IgD-negative memory B cell (primary cell): ENCODE measurements at regions not wholly inside any gene's neighbourhood (a gene's known extent, or its start where the extent isn't known, plus 50 kb on each side); places are given as distances from the start of the nearest gene placed in this dataset.

Source experiments
- H3K27ac Mint-ChIP-seq, 3 donors: one replicate each; pipeline ENCODE4 v1.8.0; 2020 to 2022; ENCODE audit warnings: mild to moderate bottlenecking in 3 of 3, mixed read lengths in 3 of 3, moderate library complexity in 1 of 3
- H3K27me3 Mint-ChIP-seq: one replicate; pipeline ENCODE4 v1.8.0; 2021; ENCODE audit warnings: mixed read lengths
- H3K36me3 Mint-ChIP-seq: one replicate; pipeline ENCODE4 v1.8.0; 2020; ENCODE audit warnings: mild to moderate bottlenecking, mixed read lengths
- H3K4me1 Mint-ChIP-seq, 3 donors: one replicate each; pipeline ENCODE4 v1.8.0; 2020 to 2022; ENCODE audit warnings: mixed read lengths in 3 of 3, mild to moderate bottlenecking in 1 of 3
- H3K4me3 Mint-ChIP-seq, 4 donors: one replicate each; pipeline ENCODE4 v1.8.0; 2020 to 2022; ENCODE audit warnings: mild to moderate bottlenecking in 4 of 4, mixed read lengths in 4 of 4, moderate library complexity in 3 of 4
- H3K9me3 Mint-ChIP-seq, 3 donors: one replicate each; pipeline ENCODE4 v1.8.0; 2020 to 2021; ENCODE audit warnings: mixed read lengths in 3 of 3, mild to moderate bottlenecking in 1 of 3

GRCh38 chr10:83957168-83957947 is 182.0 kb upstream of the GHITM start:
- Mint-ChIP-seq H3K27ac (no peak overlapping the region), H3K9me3 (no peaks in the 10 kb centered on the region), H3K4me1 (no peaks in the 10 kb centered on the region), H3K4me3 (no peak overlapping the region), H3K36me3 (no peaks in the 10 kb centered on the region), H3K27me3 (no peaks in the 10 kb centered on the region)

GRCh38 chr10:83959328-83959727 is 180.0 kb upstream of the GHITM start:
- H3K27ac Mint-ChIP-seq, result no peak overlapping the region
- H3K4me1 Mint-ChIP-seq, result no peaks in the 10 kb centered on the region
- H3K27me3 Mint-ChIP-seq, result no peaks in the 10 kb centered on the region
- no peaks in the 10 kb centered on the region for H3K9me3 Mint-ChIP-seq
- no peak overlapping the region for H3K4me3 Mint-ChIP-seq
- H3K36me3 Mint-ChIP-seq, result no peaks in the 10 kb centered on the region

- Mint-ChIP-seq H3K27me3 (no peaks in the 10 kb centered on the region), H3K9me3 (no peaks in the 10 kb centered on the region), H3K27ac (no peak overlapping the region), H3K36me3 (no peaks in the 10 kb centered on the region), H3K4me3 (no peak overlapping the region), H3K4me1 (no peaks in the 10 kb centered on the region)
Measured at GRCh38 chr10:83960125-83960524, 179.2 kb upstream of the GHITM start.

GRCh38 chr10:83961620-83962019 is 177.7 kb upstream of the GHITM start:
- H3K4me1 Mint-ChIP-seq, result no peaks in the 10 kb centered on the region
- H3K4me3 Mint-ChIP-seq, result no peak overlapping the region
- H3K36me3 Mint-ChIP-seq, result no peaks in the 10 kb centered on the region
- H3K27ac Mint-ChIP-seq, result no peak overlapping the region
- no peaks in the 10 kb centered on the region for H3K9me3 Mint-ChIP-seq
- H3K27me3 Mint-ChIP-seq, result no peaks in the 10 kb centered on the region

- Mint-ChIP-seq H3K4me1 (no peaks in the 10 kb centered on the region), H3K27me3 (no peaks in the 10 kb centered on the region), H3K27ac (no peak overlapping the region), H3K4me3 (no peak overlapping the region), H3K9me3 (peaks cover 0 to 2% (median 0%) of the 10 kb centered on the region in 3 donors), H3K36me3 (no peaks in the 10 kb centered on the region)
Measured at GRCh38 chr10:83963446-83963845, 175.9 kb upstream of the GHITM start.

GRCh38 chr10:83965473-83965872 is 173.8 kb upstream of the GHITM start:
- H3K36me3 Mint-ChIP-seq, result no peaks in the 10 kb centered on the region
- H3K4me3 Mint-ChIP-seq, result no peak overlapping the region
- no peaks in the 10 kb centered on the region for H3K27me3 Mint-ChIP-seq
- H3K27ac Mint-ChIP-seq, result no peak overlapping the region
- peaks cover 0 to 2% (median 0%) of the 10 kb centered on the region in 3 donors for H3K9me3 Mint-ChIP-seq
- no peaks in the 10 kb centered on the region for H3K4me1 Mint-ChIP-seq

- H3K9me3 Mint-ChIP-seq, result peaks cover 0 to 2% (median 0%) of the 10 kb centered on the region in 3 donors
- no peaks in the 10 kb centered on the region for H3K4me1 Mint-ChIP-seq
- H3K36me3 Mint-ChIP-seq, result no peaks in the 10 kb centered on the region
- no peak overlapping the region for H3K4me3 Mint-ChIP-seq
- H3K27ac Mint-ChIP-seq, result peak overlapping the region in 1 of 3 donors; percentile 21
- H3K27me3 Mint-ChIP-seq, result no peaks in the 10 kb centered on the region
Measured at GRCh38 chr10:83968052-83968451, 171.3 kb upstream of the GHITM start.

- H3K27me3 Mint-ChIP-seq, result peaks cover 2% of the 10 kb centered on the region
- peaks cover 0 to 5% (median 0%) of the 10 kb centered on the region in 3 donors for H3K9me3 Mint-ChIP-seq
- H3K4me3 Mint-ChIP-seq, result no peak overlapping the region
- no peak overlapping the region for H3K27ac Mint-ChIP-seq
- H3K36me3 Mint-ChIP-seq, result no peaks in the 10 kb centered on the region
- no peaks in the 10 kb centered on the region for H3K4me1 Mint-ChIP-seq
Measured at GRCh38 chr10:83978681-83979383, 160.5 kb upstream of the GHITM start.

- Mint-ChIP-seq H3K4me3 (no peak overlapping the region), H3K4me1 (no peaks in the 10 kb centered on the region), H3K27me3 (peaks cover 7% of the 10 kb centered on the region), H3K27ac (no peak overlapping the region), H3K9me3 (peaks cover 0 to 2% (median 0%) of the 10 kb centered on the region in 3 donors), H3K36me3 (no peaks in the 10 kb centered on the region)
Measured at GRCh38 chr10:83982812-83983211, 156.5 kb upstream of the GHITM start.

- Mint-ChIP-seq H3K36me3 (no peaks in the 10 kb centered on the region), H3K27me3 (peaks cover 7% of the 10 kb centered on the region), H3K4me3 (no peak overlapping the region), H3K27ac (peak overlapping the region in 1 of 3 donors; percentile 48), H3K9me3 (peaks cover 0 to 2% (median 0%) of the 10 kb centered on the region in 3 donors), H3K4me1 (no peaks in the 10 kb centered on the region)
Measured at GRCh38 chr10:83983578-83984255, 155.6 kb upstream of the GHITM start.

- no peak overlapping the region for H3K27ac Mint-ChIP-seq
- H3K4me3 Mint-ChIP-seq, result no peak overlapping the region
- peaks cover 0 to 2% (median 0%) of the 10 kb centered on the region in 3 donors for H3K9me3 Mint-ChIP-seq
- H3K27me3 Mint-ChIP-seq, result peaks cover 7% of the 10 kb centered on the region
- no peaks in the 10 kb centered on the region for H3K36me3 Mint-ChIP-seq
- H3K4me1 Mint-ChIP-seq, result no peaks in the 10 kb centered on the region
Measured at GRCh38 chr10:83984256-83984640, 155.1 kb upstream of the GHITM start.

GRCh38 chr10:83986800-83987199 is 152.5 kb upstream of the GHITM start:
- peaks cover 0 to 2% (median 0%) of the 10 kb centered on the region in 3 donors for H3K9me3 Mint-ChIP-seq
- no peaks in the 10 kb centered on the region for H3K36me3 Mint-ChIP-seq
- H3K4me3 Mint-ChIP-seq, result no peak overlapping the region
- H3K27me3 Mint-ChIP-seq, result peaks cover 5% of the 10 kb centered on the region
- peaks cover 0 to 3% (median 0%) of the 10 kb centered on the region in 3 donors for H3K4me1 Mint-ChIP-seq
- H3K27ac Mint-ChIP-seq, result no peak overlapping the region

- peaks cover 0 to 2% (median 0%) of the 10 kb centered on the region in 3 donors for H3K9me3 Mint-ChIP-seq
- H3K4me1 Mint-ChIP-seq, result peaks cover 0 to 3% (median 0%) of the 10 kb centered on the region in 3 donors
- H3K27me3 Mint-ChIP-seq, result peaks cover 5% of the 10 kb centered on the region
- H3K36me3 Mint-ChIP-seq, result no peaks in the 10 kb centered on the region
- no peak overlapping the region for H3K4me3 Mint-ChIP-seq
- no peak overlapping the region for H3K27ac Mint-ChIP-seq
Measured at GRCh38 chr10:83987216-83987615, 152.1 kb upstream of the GHITM start.

GRCh38 chr10:83988435-83988834 is 150.9 kb upstream of the GHITM start:
- H3K9me3 Mint-ChIP-seq, result peaks cover 0 to 2% (median 0%) of the 10 kb centered on the region in 3 donors
- H3K27ac Mint-ChIP-seq, result no peak overlapping the region
- H3K36me3 Mint-ChIP-seq, result no peaks in the 10 kb centered on the region
- H3K27me3 Mint-ChIP-seq, result peaks cover 5% of the 10 kb centered on the region
- no peak overlapping the region for H3K4me3 Mint-ChIP-seq
- H3K4me1 Mint-ChIP-seq, result peaks cover 0 to 3% (median 0%) of the 10 kb centered on the region in 3 donors

GRCh38 chr10:83990126-83990525 is 149.2 kb upstream of the GHITM start:
- no peak overlapping the region for H3K27ac Mint-ChIP-seq
- peaks cover 0 to 2% (median 0%) of the 10 kb centered on the region in 3 donors for H3K9me3 Mint-ChIP-seq
- no peaks in the 10 kb centered on the region for H3K36me3 Mint-ChIP-seq
- peaks cover 0 to 3% (median 0%) of the 10 kb centered on the region in 3 donors for H3K4me1 Mint-ChIP-seq
- H3K4me3 Mint-ChIP-seq, result peak overlapping the region in 1 of 4 donors; percentile 30
- H3K27me3 Mint-ChIP-seq, result peaks cover 5% of the 10 kb centered on the region
